ENCODE measurements at regions not wholly inside any gene's neighbourhood (a gene's known extent, or its start where the extent isn't known, plus 50 kb on each side); places are given as distances from the start of the nearest gene placed in this dataset.
"Not testable (repeated sequence)": the region's sequence is repeated elsewhere in the genome, so short reads cannot be mapped to it uniquely, and the experiment has no call there.

GRCh38 chr16:29145086-29145485, 160.2 kb downstream of the LAT start:
- DNase-seq (ENCODE audit: low read depth), result not testable (repeated sequence)

- not testable (repeated sequence) for DNase-seq (ENCODE audit: low read depth)
These were observed 159.8 kb downstream of the LAT start for GRCh38 chr16:29144669-29145062.

GRCh38 chr16:29143739-29144668, 159.2 kb downstream of the LAT start:
- not testable (repeated sequence) for DNase-seq (ENCODE audit: low read depth)

- DNase-seq (ENCODE audit: low read depth), result not testable (repeated sequence)
These were observed 157.7 kb downstream of the LAT start for GRCh38 chr16:29142506-29142905.

GRCh38 chr16:29141586-29142324, 156.9 kb downstream of the LAT start:
- no peak for DNase-seq (ENCODE audit: low read depth)

GRCh38 chr16:29141121-29141520, 156.3 kb downstream of the LAT start:
- DNase-seq (ENCODE audit: low read depth), result not testable (repeated sequence)

GRCh38 chr16:29139901-29140855, 155.3 kb downstream of the LAT start:
- DNase-seq (ENCODE audit: low read depth), result not testable (repeated sequence)

- DNase-seq (ENCODE audit: low read depth), result no peak
These were observed 154.5 kb downstream of the LAT start for GRCh38 chr16:29139261-29139802.

GRCh38 chr16:29138698-29139097, 153.8 kb downstream of the LAT start:
- DNase-seq (ENCODE audit: low read depth), result not testable (repeated sequence)

- not testable (repeated sequence) for DNase-seq (ENCODE audit: low read depth)
These were observed 153.2 kb downstream of the LAT start for GRCh38 chr16:29137894-29138662.

GRCh38 chr16:29137461-29137860, 152.6 kb downstream of the LAT start:
- not testable (repeated sequence) for DNase-seq (ENCODE audit: low read depth)

- DNase-seq (ENCODE audit: low read depth), result not testable (repeated sequence)
These were observed 152.1 kb downstream of the LAT start for GRCh38 chr16:29136916-29137315.

- DNase-seq (ENCODE audit: low read depth), result not testable (repeated sequence)
These were observed 151.3 kb downstream of the LAT start for GRCh38 chr16:29136046-29136696.

GRCh38 chr16:29135098-29135497, 150.2 kb downstream of the LAT start:
- DNase-seq (ENCODE audit: low read depth), result not testable (repeated sequence)

- not testable (repeated sequence) for DNase-seq (ENCODE audit: low read depth)
These were observed 149.0 kb downstream of the LAT start for GRCh38 chr16:29133681-29134430.

GRCh38 chr16:29132869-29133268, 148.0 kb downstream of the LAT start:
- not testable (repeated sequence) for DNase-seq (ENCODE audit: low read depth)

GRCh38 chr16:29132444-29132843, 147.6 kb downstream of the LAT start:
- DNase-seq (ENCODE audit: low read depth), result not testable (repeated sequence)

GRCh38 chr16:29130901-29131851, 146.3 kb downstream of the LAT start:
- DNase-seq (ENCODE audit: low read depth), result not testable (repeated sequence)

Data from ELR (cell line).